Gastrocnemius medialis (tissue), 4 donors: ENCODE measurements at regions not wholly inside any gene's neighbourhood (a gene's known extent, or its start where the extent isn't known, plus 50 kb on each side); places are given as distances from the start of the nearest gene placed in this dataset.

ENCODE experiments used
- POLR2A ChIP-seq, 2 donors: fragments of 450-650 bp; IDR thresholded peaks; one replicate each; pipeline ENCODE4 v1.6.1; 2017; ENCODE audit warnings: antibody characterized with exemption in 2 of 2, mild to moderate bottlenecking in 2 of 2, moderate library complexity in 2 of 2
- TF ChIP-seq, protein P1 (sequence below), 5 experiments: fragments of 450-650 bp in 3 of 5; fragments of 200-600 bp in 2 of 5; sonication (generic) in 2 of 5; IDR thresholded peaks in 4 of 5; conservative IDR thresholded peaks in 1 of 5; 1 replicate in 4 of 5; 2 replicates in 1 of 5; pipeline ENCODE4 v1.5.1; 2016 to 2019; ENCODE audit warnings: antibody characterized with exemption in 5 of 5, mild to moderate bottlenecking in 3 of 5, moderate library complexity in 3 of 5

DNA sequence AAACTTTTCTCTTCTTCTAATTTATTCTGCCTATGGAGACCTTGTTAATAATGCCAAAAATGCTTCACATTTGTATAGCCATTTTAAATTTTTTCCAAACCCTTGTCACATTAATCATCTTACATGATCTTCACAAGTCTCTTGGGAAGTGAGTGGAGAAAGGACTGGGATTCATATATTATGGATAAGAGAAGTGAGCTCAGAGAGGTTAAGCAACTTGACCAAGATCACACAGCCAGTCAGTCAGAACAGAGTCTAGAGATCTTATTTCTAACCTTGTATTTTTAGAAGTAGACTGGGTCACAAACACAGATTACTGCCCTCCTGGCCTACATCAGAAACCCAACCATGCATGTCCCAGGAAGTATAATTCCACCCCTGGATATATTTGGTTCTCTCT lies 218.0 kb upstream of the ADRA1B start:
- TF ChIP-seq, protein P1, sequence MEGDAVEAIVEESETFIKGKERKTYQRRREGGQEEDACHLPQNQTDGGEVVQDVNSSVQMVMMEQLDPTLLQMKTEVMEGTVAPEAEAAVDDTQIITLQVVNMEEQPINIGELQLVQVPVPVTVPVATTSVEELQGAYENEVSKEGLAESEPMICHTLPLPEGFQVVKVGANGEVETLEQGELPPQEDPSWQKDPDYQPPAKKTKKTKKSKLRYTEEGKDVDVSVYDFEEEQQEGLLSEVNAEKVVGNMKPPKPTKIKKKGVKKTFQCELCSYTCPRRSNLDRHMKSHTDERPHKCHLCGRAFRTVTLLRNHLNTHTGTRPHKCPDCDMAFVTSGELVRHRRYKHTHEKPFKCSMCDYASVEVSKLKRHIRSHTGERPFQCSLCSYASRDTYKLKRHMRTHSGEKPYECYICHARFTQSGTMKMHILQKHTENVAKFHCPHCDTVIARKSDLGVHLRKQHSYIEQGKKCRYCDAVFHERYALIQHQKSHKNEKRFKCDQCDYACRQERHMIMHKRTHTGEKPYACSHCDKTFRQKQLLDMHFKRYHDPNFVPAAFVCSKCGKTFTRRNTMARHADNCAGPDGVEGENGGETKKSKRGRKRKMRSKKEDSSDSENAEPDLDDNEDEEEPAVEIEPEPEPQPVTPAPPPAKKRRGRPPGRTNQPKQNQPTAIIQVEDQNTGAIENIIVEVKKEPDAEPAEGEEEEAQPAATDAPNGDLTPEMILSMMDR (IDR thresholded peaks at IDR 0.05 in 4 of 5, conservative IDR thresholded peaks at IDR 0.05 in 1 of 5): no peak
- TF ChIP-seq POLR2A (IDR thresholded peaks at IDR 0.05): no peak
